HepG2 (cell line): ENCODE measurements at regions not wholly inside any gene's neighbourhood (a gene's known extent, or its start where the extent isn't known, plus 50 kb on each side); places are given as distances from the start of the nearest gene placed in this dataset.

Experiments
- ATAC-seq: fragments of 200-7000 bp; cut with Tn5 transposase; 3 replicates; pipeline ENCODE4 v1.9.1; 2020; ENCODE audit warnings: mild to moderate bottlenecking, moderate library complexity
- BruUV-seq: library from RNA; stranded (reverse); fragments of 400-500 nt; replicated peaks from 2 replicates; lab custom pipeline; 2021; lab: Mats Ljungman, UMichigan
- CTCF ChIA-PET: fragments of 300-600 bp; formaldehyde crosslinking; extraction: SDS; loops from one replicate; lab custom pipeline; 2021; ENCODE audit warnings: low total read pairs, inconsistent platforms, low intra/inter-chr PET ratio; lab: Yijun Ruan, JAX
- POLR2A ChIA-PET: fragments of 350-600 bp; sonication (Branson Sonifier 250); formaldehyde crosslinking; loops from one replicate; lab custom pipeline; 2020; ENCODE audit warnings: antibody characterized with exemption, inconsistent platforms; lab: Yijun Ruan, JAX
- DNase-seq: peaks from one replicate; pipeline ENCODE4 v3.0.0-alpha.2; 2015; ENCODE audit warnings: low spot score
- FAIRE-seq: peaks from 3 replicates; lab custom pipeline; 2011; peaks lifted over from hg19 to GRCh38; lab: Jason Lieb, UNC
- H2AFZ ChIP-seq: one replicate; pipeline ENCODE4 v1.6.1; 2011; ENCODE audit warnings: low read length, inconsistent platforms
- H3K27ac ChIP-seq: fragments of 300-600 bp; 3 replicates; pipeline ENCODE4 v1.8.0; 2011; ENCODE audit warnings: mixed run types, mild to moderate bottlenecking, mixed read lengths, low read length, inconsistent platforms; ENCODE audit not compliant: insufficient read depth; ENCODE audit errors: extremely low read length
- H3K27me3 ChIP-seq, 2 experiments: fragments of 200-600 bp in 1 of 2; 2 replicates in 1 of 2; 3 replicates in 1 of 2; pipeline versions ENCODE4 v1.6.0 to v1.8.0; 2011; ENCODE audit warnings: low read length in 2 of 2, mild to moderate bottlenecking in 2 of 2, moderate library complexity in 2 of 2, inconsistent platforms in 1 of 2; ENCODE audit not compliant: insufficient read depth in 2 of 2, control insufficient read depth in 1 of 2
- H3K36me3 ChIP-seq, 2 experiments: fragments of 200-600 bp in 1 of 2; replicated peaks in 1 of 2; 2 replicates in 1 of 2; 3 replicates in 1 of 2; pipeline versions ENCODE4 v1.5.1 to v1.8.0; 2011; ENCODE audit warnings: low read length in 2 of 2, inconsistent platforms in 1 of 2; ENCODE audit not compliant: insufficient read depth in 2 of 2, control insufficient read depth in 1 of 2
- H3K4me1 ChIP-seq: 2 replicates; pipeline ENCODE4 v1.5.1; 2012; ENCODE audit warnings: low read length, inconsistent platforms; ENCODE audit not compliant: insufficient read depth
- H3K4me2 ChIP-seq: 2 replicates; pipeline ENCODE4 v1.6.0; 2011; ENCODE audit warnings: low read depth, low read length, inconsistent platforms
- H3K4me3 ChIP-seq, 3 experiments: fragments of 200-600 bp in 1 of 3; sonication (generic), shearing (Covaris generic) in 1 of 3; replicated peaks in 1 of 3; 2 replicates each; pipeline ENCODE4 v1.5.1; 2011 to 2016; ENCODE audit warnings: low read length in 3 of 3, inconsistent platforms in 2 of 3, low read depth in 2 of 3, mild to moderate bottlenecking in 2 of 3, control low read depth in 1 of 3, mixed read lengths in 1 of 3; ENCODE audit not compliant: insufficient read depth in 1 of 3
- H3K79me2 ChIP-seq: one replicate; pipeline ENCODE4 v1.6.1; 2011; ENCODE audit warnings: low read length, inconsistent platforms; ENCODE audit not compliant: insufficient read depth
- H3K9ac ChIP-seq: 2 replicates; pipeline ENCODE4 v1.6.0; 2011; ENCODE audit warnings: mild to moderate bottlenecking, low read depth, low read length, inconsistent platforms; ENCODE audit not compliant: insufficient read depth
- H3K9me3 ChIP-seq: 2 replicates; pipeline ENCODE4 v1.5.1; 2012; ENCODE audit warnings: mild to moderate bottlenecking, low read length
- H4K20me1 ChIP-seq: 2 replicates; pipeline ENCODE4 v1.6.0; 2011; ENCODE audit warnings: inconsistent platforms, mild to moderate bottlenecking, low read length, moderate library complexity; ENCODE audit not compliant: insufficient read depth
- ELF3 ChIP-seq: IDR thresholded peaks from 2 replicates; pipeline ENCODE4 v1.6.1; 2016; ENCODE audit warnings: missing genetic modification reagents, missing compliant biosample characterization
- EP300 ChIP-seq, 3 experiments: sonication (generic) in 1 of 3; formaldehyde crosslinking in 1 of 3; IDR thresholded peaks; 2 replicates each; pipeline versions ENCODE4 v1.5.1 to v1.6.1; 2011 to 2020; ENCODE audit warnings: low read depth in 2 of 3, low read length in 2 of 3, borderline replicate concordance in 1 of 3, improper control_type of control experiment in 1 of 3, mild to moderate bottlenecking in 1 of 3, missing genetic modification reagents in 1 of 3, moderate library complexity in 1 of 3
- HMG20A ChIP-seq: IDR thresholded peaks from 2 replicates; pipeline ENCODE4 v1.6.1; 2016; ENCODE audit warnings: borderline replicate concordance
- HNRNPL ChIP-seq: fragments of 200-400 bp; formaldehyde crosslinking; IDR thresholded peaks from 2 replicates; pipeline ENCODE4 v1.6.1; 2017; ENCODE audit warnings: mild to moderate bottlenecking, low read depth, low read length
- NR2F6 ChIP-seq, 2 experiments: IDR thresholded peaks; 2 replicates each; pipeline ENCODE4 v1.6.1; 2016; ENCODE audit warnings: antibody characterized with exemption in 1 of 2, mild to moderate bottlenecking in 1 of 2
- RAD21 ChIP-seq: fragments of 450-650 bp; formaldehyde crosslinking; IDR thresholded peaks from 2 replicates; pipeline ENCODE4 v1.5.0; 2020; ENCODE audit warnings: mild to moderate bottlenecking
- RBM39 ChIP-seq: fragments of 200-400 bp; formaldehyde crosslinking; IDR thresholded peaks from one replicate; pipeline ENCODE4 v1.6.1; 2018; ENCODE audit warnings: antibody characterized with exemption, mild to moderate bottlenecking, low read depth, low read length; ENCODE audit not compliant: poor library complexity, severe bottlenecking
- RNF2 ChIP-seq: fragments of 450-650 bp; conservative IDR thresholded peaks from 2 replicates; pipeline ENCODE4 v1.6.1; 2016; ENCODE audit warnings: low read depth
- STAG1 ChIP-seq: sonication (generic); formaldehyde crosslinking; IDR thresholded peaks from 2 replicates; pipeline ENCODE4 v1.4.0; 2020; ENCODE audit warnings: missing genetic modification reagents
- ZNF724P ChIP-seq: sonication (generic); formaldehyde crosslinking; IDR thresholded peaks from 2 replicates; pipeline ENCODE4 v1.8.0; 2022; ENCODE audit warnings: missing genetic modification reagents, borderline replicate concordance
- WGBS: methylation state at CpG from one replicate; pipeline ENCODE4 v1.1.6; 2017; ENCODE audit warnings: low lambda C conversion rate; 5-methylcytosine and 5-hydroxymethylcytosine counted together
- in situ Hi-C: cut with HindIII; loops from 2 replicates; pipeline ENCODE4 v1.10.0; 2017; ENCODE audit warnings: low pct_unique_long_range_greater_than_20kb; ENCODE audit not compliant: extremely low pct_ligation_motif_present
- intact Hi-C: fragments of 100-400 bp; cut with micrococcal nuclease; formaldehyde crosslinking; loops from one replicate; pipeline ENCODE4 v1.10.0; 2022; ENCODE audit not compliant: unreplicated experiment
- TF ChIP-seq, protein P1 (sequence below): sonication (generic); formaldehyde crosslinking; IDR thresholded peaks from 2 replicates; pipeline ENCODE4 v1.5.1; 2020; ENCODE audit warnings: mild to moderate bottlenecking, missing genetic modification reagents, moderate library complexity

DNA sequence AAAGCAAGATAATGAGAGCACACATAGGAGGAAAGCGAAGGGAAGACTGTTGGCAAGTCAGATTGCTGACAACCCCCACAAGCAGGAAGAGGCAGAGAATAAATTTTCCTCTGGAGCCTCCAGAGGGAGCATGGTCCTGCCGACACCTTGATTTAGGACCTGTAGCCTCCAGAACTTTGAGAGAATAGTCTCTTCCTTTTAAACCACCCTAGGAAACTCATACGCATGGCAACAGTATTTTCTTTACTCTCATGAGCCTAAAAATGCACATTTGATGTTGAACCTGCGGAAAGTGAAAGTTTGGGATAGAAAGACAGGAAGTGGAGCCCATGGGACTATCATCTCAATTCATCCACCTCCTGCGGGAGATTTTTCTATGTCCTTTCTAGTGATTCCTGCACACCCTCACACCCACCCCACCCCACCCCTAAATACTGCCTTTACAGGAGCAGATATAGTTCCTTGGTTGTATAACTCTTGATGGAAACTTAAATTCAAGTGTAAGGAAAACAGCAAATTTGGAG lies 116.7 kb upstream of the LPP start (continued):
- TF ChIP-seq HMG20A (CRISPR knock-in tag) (0 out of 2 replicates have a peak, but pooled peaks have one; percentile 1), HNRNPL (no peak), ELF3 (peak; percentile 80), RAD21 (CRISPR knock-in tag) (peak; percentile 80), ZNF724P (CRISPR knock-in tag) (no peak), RNF2 (no peak), RBM39 (no peak), STAG1 (CRISPR knock-in tag) (peak; percentile 88), NR2F6 (IDR thresholded peaks at IDR 0.05) (no peak), NR2F6 (CRISPR knock-in tag; IDR thresholded peaks at IDR 0.05) (0 out of 2 replicates have a peak, but pooled peaks have one; percentile 29), EP300 (IDR thresholded peaks at IDR 0.05; ENCODE audit: low read depth in 2 of 2, low read length in 2 of 2) (peak in 1 of 2 experiments; percentile 42; a peak in 1 of 4 replicates), EP300 (CRISPR knock-in tag; IDR thresholded peaks at IDR 0.05; ENCODE audit: borderline replicate concordance) (no peak)
- TF ChIP-seq, protein P1, sequence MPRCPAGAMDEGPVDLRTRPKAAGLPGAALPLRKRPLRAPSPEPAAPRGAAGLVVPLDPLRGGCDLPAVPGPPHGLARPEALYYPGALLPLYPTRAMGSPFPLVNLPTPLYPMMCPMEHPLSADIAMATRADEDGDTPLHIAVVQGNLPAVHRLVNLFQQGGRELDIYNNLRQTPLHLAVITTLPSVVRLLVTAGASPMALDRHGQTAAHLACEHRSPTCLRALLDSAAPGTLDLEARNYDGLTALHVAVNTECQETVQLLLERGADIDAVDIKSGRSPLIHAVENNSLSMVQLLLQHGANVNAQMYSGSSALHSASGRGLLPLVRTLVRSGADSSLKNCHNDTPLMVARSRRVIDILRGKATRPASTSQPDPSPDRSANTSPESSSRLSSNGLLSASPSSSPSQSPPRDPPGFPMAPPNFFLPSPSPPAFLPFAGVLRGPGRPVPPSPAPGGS: 0 out of 2 replicates have a peak, but pooled peaks have one; percentile 10

DNA sequence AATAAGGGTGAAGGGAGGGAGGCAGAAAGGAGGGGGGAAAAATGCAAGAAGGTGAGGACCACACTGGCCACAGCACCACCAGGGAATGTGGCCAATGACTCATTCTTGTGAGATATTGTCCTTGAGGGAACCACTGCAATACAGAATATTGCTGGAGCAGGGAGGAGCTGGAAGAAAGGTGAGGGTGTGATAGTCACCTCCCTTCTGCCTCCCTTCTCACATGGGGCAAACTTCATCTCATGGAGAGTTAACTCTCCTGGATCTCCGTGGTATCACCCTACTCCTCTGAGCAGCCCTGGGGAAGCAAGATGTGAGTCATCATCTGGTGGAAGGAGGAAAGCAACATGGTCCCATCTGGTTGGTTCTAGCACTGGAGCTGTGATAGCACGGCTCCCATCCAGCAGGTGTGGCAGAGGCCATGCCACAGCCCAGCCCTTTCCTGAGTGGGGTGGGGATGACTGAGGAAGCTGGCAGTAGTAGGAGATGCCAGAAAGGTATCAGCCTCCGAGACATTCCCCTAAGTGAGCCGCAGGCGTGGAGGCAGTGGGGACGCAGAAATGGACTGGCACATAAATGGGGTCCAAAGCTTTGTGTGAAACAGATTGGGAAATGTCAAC lies 115.9 kb upstream of the LPP start:
- ATAC-seq: no peak
- H3K79me2 ChIP-seq: no peaks in the 10 kb centered on the region
- H3K9me3 ChIP-seq: no peaks in the 10 kb centered on the region
- no peak for DNase-seq
- H3K27ac ChIP-seq: no peak overlapping the region
- H3K27me3 ChIP-seq: no peaks in the 10 kb centered on the region
- 89% methylated on average over 6 of the region's 6 CpGs for WGBS
- ChIA-PET POLR2A (interaction anchor here (0.6 to 2.0 kb wide), 8 partner anchors 14 to 297 kb away, joined by 3 to 5 read pairs (median 3); partner anchors contain the start of gene LPP), CTCF (no interaction called here)
- no peaks in the 10 kb centered on the region for H3K36me3 ChIP-seq
- in situ Hi-C loops: loop anchor here (5.0 kb wide), 1 partner anchor 296 kb away; no protein-coding TSS in a partner anchor
- no peak overlapping the region for H3K4me2 ChIP-seq
- H3K9ac ChIP-seq: no peak overlapping the region
- no peak for FAIRE-seq
- no peaks in the 10 kb centered on the region for H4K20me1 ChIP-seq
- peaks cover 60% of the 10 kb centered on the region for H3K4me1 ChIP-seq
- H2AFZ ChIP-seq: no peak overlapping the region
- H3K4me3 ChIP-seq: no peak overlapping the region
- BruUV-seq: no TSS peak
- intact Hi-C loops: loop anchor here (1.0 to 10.0 kb wide), 8 partner anchors 55 to 1007 kb away; partner anchors contain the start of gene LPP
